A673 (cell line): ENCODE measurements at regions not wholly inside any gene's neighbourhood (a gene's known extent, or its start where the extent isn't known, plus 50 kb on each side); places are given as distances from the start of the nearest gene placed in this dataset.

ENCODE experiments used
- CTCF ChIP-seq: fragments of 300-800, 200-600 bp; sonication (generic); conservative IDR thresholded peaks from 2 replicates; pipeline ENCODE4 v1.5.1; 2017; ENCODE audit warnings: low read depth, mild to moderate bottlenecking, antibody characterized with exemption, low read length, moderate library complexity, mixed read lengths
- EZH2 ChIP-seq: fragments of 200-600 bp; sonication (generic); IDR thresholded peaks from 2 replicates; pipeline ENCODE4 v1.6.1; 2017; ENCODE audit warnings: borderline replicate concordance, low read depth, mild to moderate bottlenecking, mixed read lengths, antibody characterized with exemption, low read length; ENCODE audit not compliant: poor library complexity, severe bottlenecking

GRCh38 chr6:146865756-146866379 lies 267.1 kb downstream of the ADGB start:
- TF ChIP-seq CTCF (no peak), EZH2 (no peak)
